HG02938 (cell line): ENCODE measurements at regions not wholly inside any gene's neighbourhood (a gene's known extent, or its start where the extent isn't known, plus 50 kb on each side); places are given as distances from the start of the nearest gene placed in this dataset.

Experiments
- ATAC-seq: cut with Tn5 transposase; IDR thresholded peaks from one replicate; pipeline ENCODE4 v1.9.1; 2021; ENCODE audit warnings: mild to moderate bottlenecking, moderate library complexity; ENCODE audit not compliant: unreplicated experiment

GRCh38 chr13:110965038-110965754 is 50.3 kb upstream of the ANKRD10 start:
- ATAC-seq, result peak; percentile 98
